ENCODE measurements at regions not wholly inside any gene's neighbourhood (a gene's known extent, or its start where the extent isn't known, plus 50 kb on each side); places are given as distances from the start of the nearest gene placed in this dataset.

- TF ChIP-seq, protein P1, sequence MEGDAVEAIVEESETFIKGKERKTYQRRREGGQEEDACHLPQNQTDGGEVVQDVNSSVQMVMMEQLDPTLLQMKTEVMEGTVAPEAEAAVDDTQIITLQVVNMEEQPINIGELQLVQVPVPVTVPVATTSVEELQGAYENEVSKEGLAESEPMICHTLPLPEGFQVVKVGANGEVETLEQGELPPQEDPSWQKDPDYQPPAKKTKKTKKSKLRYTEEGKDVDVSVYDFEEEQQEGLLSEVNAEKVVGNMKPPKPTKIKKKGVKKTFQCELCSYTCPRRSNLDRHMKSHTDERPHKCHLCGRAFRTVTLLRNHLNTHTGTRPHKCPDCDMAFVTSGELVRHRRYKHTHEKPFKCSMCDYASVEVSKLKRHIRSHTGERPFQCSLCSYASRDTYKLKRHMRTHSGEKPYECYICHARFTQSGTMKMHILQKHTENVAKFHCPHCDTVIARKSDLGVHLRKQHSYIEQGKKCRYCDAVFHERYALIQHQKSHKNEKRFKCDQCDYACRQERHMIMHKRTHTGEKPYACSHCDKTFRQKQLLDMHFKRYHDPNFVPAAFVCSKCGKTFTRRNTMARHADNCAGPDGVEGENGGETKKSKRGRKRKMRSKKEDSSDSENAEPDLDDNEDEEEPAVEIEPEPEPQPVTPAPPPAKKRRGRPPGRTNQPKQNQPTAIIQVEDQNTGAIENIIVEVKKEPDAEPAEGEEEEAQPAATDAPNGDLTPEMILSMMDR (conservative IDR thresholded peaks at IDR 0.05; ENCODE audit: low read length) = no peak
- no peak for TF ChIP-seq EZH2phosphoT487 (IDR thresholded peaks at IDR 0.05; ENCODE audit: borderline replicate concordance, low read depth, low read length)
Measured at GRCh38 chr14:30820674-30821073, 53.7 kb upstream of the COCH start.

Data from OCI-LY7 (cell line).